GM23338 (cell line): ENCODE measurements at regions not wholly inside any gene's neighbourhood (a gene's known extent, or its start where the extent isn't known, plus 50 kb on each side); places are given as distances from the start of the nearest gene placed in this dataset.

ENCODE experiments used
- ATAC-seq: fragments of 200-7000 bp; cut with Tn5 transposase; 3 replicates; pipeline ENCODE4 v1.9.1; 2020
- DNase-seq: peaks from one replicate; pipeline ENCODE4 v3.0.0-alpha.2; 2015; ENCODE audit warnings: low spot score
- H2AFZ ChIP-seq: fragments of 200-600 bp; sonication (generic); 2 replicates; pipeline ENCODE4 v1.8.0; 2016; ENCODE audit warnings: antibody characterized with exemption, mild to moderate bottlenecking, moderate library complexity
- H3F3A ChIP-seq: fragments of 200-600 bp; sonication (generic); replicated peaks from 2 replicates; pipeline ENCODE4 v1.8.0; 2017; ENCODE audit warnings: antibody characterized with exemption, mixed run types, low read depth
- H3K27ac ChIP-seq: fragments of 200-600 bp; sonication (generic); 2 replicates; pipeline ENCODE4 v1.6.1; 2016; ENCODE audit warnings: low read depth
- H3K27me3 ChIP-seq: fragments of 200-600 bp; sonication (generic); 2 replicates; pipeline ENCODE4 v1.8.0; 2016; ENCODE audit warnings: mild to moderate bottlenecking, mixed run types, moderate library complexity; ENCODE audit not compliant: insufficient read depth
- H3K36me3 ChIP-seq: fragments of 200-600 bp; sonication (generic); 2 replicates; pipeline ENCODE4 v1.8.0; 2016; ENCODE audit warnings: mild to moderate bottlenecking; ENCODE audit not compliant: insufficient read depth
- H3K4me1 ChIP-seq: fragments of 200-600 bp; sonication (generic); 2 replicates; pipeline ENCODE4 v1.8.0; 2016; ENCODE audit warnings: mild to moderate bottlenecking, moderate library complexity; ENCODE audit not compliant: insufficient read depth
- H3K4me2 ChIP-seq: fragments of 200-600 bp; sonication (generic); 2 replicates; pipeline ENCODE4 v1.7.1; 2017; ENCODE audit warnings: mixed run types
- H3K4me3 ChIP-seq: fragments of 200-600 bp; sonication (generic); 2 replicates; pipeline ENCODE4 v1.6.1; 2016; ENCODE audit warnings: mixed run types
- H3K79me2 ChIP-seq: fragments of 200-600 bp; sonication (generic); replicated peaks from 2 replicates; pipeline ENCODE4 v1.8.0; 2017; ENCODE audit warnings: mild to moderate bottlenecking; ENCODE audit not compliant: insufficient read depth
- H3K9me2 ChIP-seq: fragments of 200-600 bp; sonication (generic); 2 replicates; pipeline ENCODE4 v1.8.0; 2017; ENCODE audit not compliant: insufficient read depth
- H4K20me1 ChIP-seq: fragments of 200-600 bp; sonication (generic); replicated peaks from 2 replicates; pipeline ENCODE4 v1.8.0; 2017; ENCODE audit warnings: mild to moderate bottlenecking; ENCODE audit not compliant: insufficient read depth
- H3K27ac Mint-ChIP-seq: 2 replicates; pipeline ENCODE4 v1.8.0; 2020; ENCODE audit warnings: inconsistent platforms, mild to moderate bottlenecking, moderate library complexity, mixed read lengths
- H3K27me3 Mint-ChIP-seq: 3 replicates; pipeline ENCODE4 v1.8.0; 2022; ENCODE audit warnings: low read depth, mild to moderate bottlenecking, moderate library complexity, mixed read lengths, inconsistent platforms; ENCODE audit not compliant: insufficient read depth, poor library complexity
- H3K36me3 Mint-ChIP-seq: 3 replicates; pipeline ENCODE4 v1.8.0; 2021; ENCODE audit warnings: low read depth, mild to moderate bottlenecking, inconsistent platforms, moderate library complexity, mixed read lengths
- H3K4me1 Mint-ChIP-seq: 3 replicates; pipeline ENCODE4 v1.8.0; 2020; ENCODE audit warnings: mild to moderate bottlenecking, inconsistent platforms, mixed read lengths
- H3K4me3 Mint-ChIP-seq: 3 replicates; pipeline ENCODE4 v1.8.0; 2021; ENCODE audit warnings: moderate library complexity, mild to moderate bottlenecking, inconsistent platforms, mixed read lengths
- H3K9me3 Mint-ChIP-seq: 3 replicates; pipeline ENCODE4 v1.8.0; 2020; ENCODE audit warnings: moderate library complexity, mild to moderate bottlenecking, inconsistent platforms, mixed read lengths
- CREB1 ChIP-seq: fragments of 250-450 bp; sonication (Bioruptor Pico); IDR thresholded peaks from 2 replicates; pipeline ENCODE4 v1.5.0; 2020; ENCODE audit warnings: low read depth, mild to moderate bottlenecking, moderate library complexity
- CTCF ChIP-seq, 2 experiments: fragments of 200-600 bp in 1 of 2; sonication (generic) in 1 of 2; conservative IDR thresholded peaks; 2 replicates each; pipeline versions ENCODE4 v1.5.1 to v1.6.1; 2016 to 2017; ENCODE audit warnings: antibody characterized with exemption in 2 of 2, low read depth in 2 of 2, mild to moderate bottlenecking in 2 of 2, moderate library complexity in 1 of 2
- ETS1 ChIP-seq: IDR thresholded peaks from 2 replicates; pipeline ENCODE4 v1.6.1; 2016; ENCODE audit warnings: antibody characterized with exemption
- EZH2 ChIP-seq: fragments of 200-600 bp; sonication (generic); IDR thresholded peaks from one replicate; pipeline ENCODE4 v1.8.0; 2017; ENCODE audit warnings: antibody characterized with exemption, mild to moderate bottlenecking, low read depth; ENCODE audit not compliant: unreplicated experiment
- EZH2phosphoT487 ChIP-seq: fragments of 200-600 bp; sonication (generic); IDR thresholded peaks from one replicate; pipeline ENCODE4 v1.8.1; 2018; ENCODE audit warnings: antibody characterized with exemption; ENCODE audit not compliant: unreplicated experiment
- JUNB ChIP-seq: IDR thresholded peaks from one replicate; pipeline ENCODE4 v1.6.1; 2016; ENCODE audit warnings: antibody characterized with exemption; ENCODE audit not compliant: unreplicated experiment
- NANOG ChIP-seq: IDR thresholded peaks from 2 replicates; pipeline ENCODE4 v1.6.1; 2016; ENCODE audit warnings: antibody characterized with exemption, borderline replicate concordance
- POLR2AphosphoS5 ChIP-seq: IDR thresholded peaks from 2 replicates; pipeline ENCODE4 v1.6.1; 2016; ENCODE audit warnings: antibody characterized with exemption, low read depth
- STAT1 ChIP-seq: IDR thresholded peaks from one replicate; pipeline ENCODE4 v1.6.1; 2016; ENCODE audit warnings: antibody characterized with exemption; ENCODE audit not compliant: unreplicated experiment
- ZNF114 ChIP-seq: fragments of 250-450 bp; sonication (Bioruptor Pico); IDR thresholded peaks from 2 replicates; pipeline ENCODE4 v1.5.0; 2020; ENCODE audit warnings: mild to moderate bottlenecking, moderate library complexity
- ZNF331 ChIP-seq: fragments of 250-450 bp; sonication (Bioruptor Pico); IDR thresholded peaks from 2 replicates; pipeline ENCODE4 v1.5.0; 2020; ENCODE audit warnings: low read depth, mild to moderate bottlenecking, moderate library complexity
- ZNF462 ChIP-seq: fragments of 250-450 bp; sonication (Bioruptor Pico); IDR thresholded peaks from 2 replicates; pipeline ENCODE4 v1.5.0; 2020; ENCODE audit warnings: mild to moderate bottlenecking, moderate library complexity
- TF ChIP-seq, protein P1 (sequence below): IDR thresholded peaks from one replicate; pipeline ENCODE4 v1.6.1; 2018; ENCODE audit warnings: antibody characterized with exemption; ENCODE audit not compliant: unreplicated experiment

- 0 out of 2 replicates have a peak, but pooled peaks cover 6% of the 10 kb centered on the region for H3K36me3 ChIP-seq
- no peak overlapping the region for H3K4me2 ChIP-seq
- no peaks in the 10 kb centered on the region for H3K79me2 ChIP-seq
- no peaks in the 10 kb centered on the region for H3K27me3 ChIP-seq
- Mint-ChIP-seq H3K27me3 (peaks cover 5% of the 10 kb centered on the region), H3K36me3 (peaks cover 34% of the 10 kb centered on the region), H3K4me1 (peaks cover 6% of the 10 kb centered on the region), H3K27ac (no peak overlapping the region), H3K4me3 (no peak overlapping the region), H3K9me3 (peaks cover 58% of the 10 kb centered on the region)
- peaks cover 8% of the 10 kb centered on the region for H3K9me2 ChIP-seq
- H3K27ac ChIP-seq: no peak overlapping the region
- H3F3A ChIP-seq: no peaks in the 10 kb centered on the region
- no peak overlapping the region for H3K4me3 ChIP-seq
- H3K4me1 ChIP-seq: peaks cover 5% of the 10 kb centered on the region; the same call in 1 of the 2 replicates
- TF ChIP-seq ZNF462 (CRISPR knock-in tag) (no peak), POLR2AphosphoS5 (no peak), ZNF331 (CRISPR knock-in tag) (no peak), STAT1 (no peak), ETS1 (no peak), JUNB (no peak), EZH2 (no peak), CTCF (conservative IDR thresholded peaks at IDR 0.05; ENCODE audit: low read depth in 2 of 2) (no peak), NANOG (no peak), CREB1 (CRISPR knock-in tag) (no peak), EZH2phosphoT487 (no peak), ZNF114 (CRISPR knock-in tag) (no peak)
- TF ChIP-seq, protein P1, sequence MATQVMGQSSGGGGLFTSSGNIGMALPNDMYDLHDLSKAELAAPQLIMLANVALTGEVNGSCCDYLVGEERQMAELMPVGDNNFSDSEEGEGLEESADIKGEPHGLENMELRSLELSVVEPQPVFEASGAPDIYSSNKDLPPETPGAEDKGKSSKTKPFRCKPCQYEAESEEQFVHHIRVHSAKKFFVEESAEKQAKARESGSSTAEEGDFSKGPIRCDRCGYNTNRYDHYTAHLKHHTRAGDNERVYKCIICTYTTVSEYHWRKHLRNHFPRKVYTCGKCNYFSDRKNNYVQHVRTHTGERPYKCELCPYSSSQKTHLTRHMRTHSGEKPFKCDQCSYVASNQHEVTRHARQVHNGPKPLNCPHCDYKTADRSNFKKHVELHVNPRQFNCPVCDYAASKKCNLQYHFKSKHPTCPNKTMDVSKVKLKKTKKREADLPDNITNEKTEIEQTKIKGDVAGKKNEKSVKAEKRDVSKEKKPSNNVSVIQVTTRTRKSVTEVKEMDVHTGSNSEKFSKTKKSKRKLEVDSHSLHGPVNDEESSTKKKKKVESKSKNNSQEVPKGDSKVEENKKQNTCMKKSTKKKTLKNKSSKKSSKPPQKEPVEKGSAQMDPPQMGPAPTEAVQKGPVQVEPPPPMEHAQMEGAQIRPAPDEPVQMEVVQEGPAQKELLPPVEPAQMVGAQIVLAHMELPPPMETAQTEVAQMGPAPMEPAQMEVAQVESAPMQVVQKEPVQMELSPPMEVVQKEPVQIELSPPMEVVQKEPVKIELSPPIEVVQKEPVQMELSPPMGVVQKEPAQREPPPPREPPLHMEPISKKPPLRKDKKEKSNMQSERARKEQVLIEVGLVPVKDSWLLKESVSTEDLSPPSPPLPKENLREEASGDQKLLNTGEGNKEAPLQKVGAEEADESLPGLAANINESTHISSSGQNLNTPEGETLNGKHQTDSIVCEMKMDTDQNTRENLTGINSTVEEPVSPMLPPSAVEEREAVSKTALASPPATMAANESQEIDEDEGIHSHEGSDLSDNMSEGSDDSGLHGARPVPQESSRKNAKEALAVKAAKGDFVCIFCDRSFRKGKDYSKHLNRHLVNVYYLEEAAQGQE: no peak
- no peak for DNase-seq
- no peak overlapping the region for H2AFZ ChIP-seq
- ATAC-seq: no peak
- no peaks in the 10 kb centered on the region for H4K20me1 ChIP-seq
Observed at GRCh38 chr3:127497166-127497565, 93.4 kb downstream of the TPRA1 start.
